ENCODE measurements at regions not wholly inside any gene's neighbourhood (a gene's known extent, or its start where the extent isn't known, plus 50 kb on each side); places are given as distances from the start of the nearest gene placed in this dataset.

GRCh38 chr6:163739966-163740365 lies 325.4 kb downstream of the QKI start:
- Histone ChIP-seq H3K27me3 (no peaks in the 10 kb centered on the region), H3K27ac (no peak overlapping the region), H3K4me3 (no peak overlapping the region), H3K36me3 (no peaks in the 10 kb centered on the region), H3K4me1 (no peaks in the 10 kb centered on the region), H3K9me3 (no peaks in the 10 kb centered on the region)
- DNase-seq (no peak), ATAC-seq (no peak)
- TF ChIP-seq, protein P1, sequence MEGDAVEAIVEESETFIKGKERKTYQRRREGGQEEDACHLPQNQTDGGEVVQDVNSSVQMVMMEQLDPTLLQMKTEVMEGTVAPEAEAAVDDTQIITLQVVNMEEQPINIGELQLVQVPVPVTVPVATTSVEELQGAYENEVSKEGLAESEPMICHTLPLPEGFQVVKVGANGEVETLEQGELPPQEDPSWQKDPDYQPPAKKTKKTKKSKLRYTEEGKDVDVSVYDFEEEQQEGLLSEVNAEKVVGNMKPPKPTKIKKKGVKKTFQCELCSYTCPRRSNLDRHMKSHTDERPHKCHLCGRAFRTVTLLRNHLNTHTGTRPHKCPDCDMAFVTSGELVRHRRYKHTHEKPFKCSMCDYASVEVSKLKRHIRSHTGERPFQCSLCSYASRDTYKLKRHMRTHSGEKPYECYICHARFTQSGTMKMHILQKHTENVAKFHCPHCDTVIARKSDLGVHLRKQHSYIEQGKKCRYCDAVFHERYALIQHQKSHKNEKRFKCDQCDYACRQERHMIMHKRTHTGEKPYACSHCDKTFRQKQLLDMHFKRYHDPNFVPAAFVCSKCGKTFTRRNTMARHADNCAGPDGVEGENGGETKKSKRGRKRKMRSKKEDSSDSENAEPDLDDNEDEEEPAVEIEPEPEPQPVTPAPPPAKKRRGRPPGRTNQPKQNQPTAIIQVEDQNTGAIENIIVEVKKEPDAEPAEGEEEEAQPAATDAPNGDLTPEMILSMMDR (IDR thresholded peaks at IDR 0.05) = no peak
- intact Hi-C loops (cut with DNase I) = no loop called here

DNA sequence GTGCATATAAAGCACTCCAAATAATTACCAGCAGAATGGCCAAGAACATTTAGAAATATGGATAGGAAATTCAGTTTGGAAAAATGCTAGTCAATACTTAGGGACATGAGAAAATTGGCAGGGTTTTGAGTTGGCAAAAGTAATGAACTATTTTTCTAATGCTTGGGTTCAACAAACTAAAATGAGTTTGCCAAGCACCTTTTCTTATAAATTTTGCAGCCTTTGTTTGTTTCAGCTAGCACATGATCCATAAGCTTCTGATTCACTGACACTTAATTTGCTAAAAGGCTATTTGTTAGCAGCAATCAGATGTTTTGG lies 324.8 kb downstream of the QKI start:
- Histone ChIP-seq H3K27ac (no peak overlapping the region), H3K36me3 (no peaks in the 10 kb centered on the region), H3K9me3 (no peaks in the 10 kb centered on the region), H3K4me1 (no peaks in the 10 kb centered on the region), H3K27me3 (no peaks in the 10 kb centered on the region), H3K4me3 (no peak overlapping the region)
- ATAC-seq (no peak), DNase-seq (peak in 1 of 4 donors; percentile 23)
- TF ChIP-seq, protein P1 (IDR thresholded peaks at IDR 0.05) = no peak
- intact Hi-C loops (cut with DNase I) = no loop called here

DNA sequence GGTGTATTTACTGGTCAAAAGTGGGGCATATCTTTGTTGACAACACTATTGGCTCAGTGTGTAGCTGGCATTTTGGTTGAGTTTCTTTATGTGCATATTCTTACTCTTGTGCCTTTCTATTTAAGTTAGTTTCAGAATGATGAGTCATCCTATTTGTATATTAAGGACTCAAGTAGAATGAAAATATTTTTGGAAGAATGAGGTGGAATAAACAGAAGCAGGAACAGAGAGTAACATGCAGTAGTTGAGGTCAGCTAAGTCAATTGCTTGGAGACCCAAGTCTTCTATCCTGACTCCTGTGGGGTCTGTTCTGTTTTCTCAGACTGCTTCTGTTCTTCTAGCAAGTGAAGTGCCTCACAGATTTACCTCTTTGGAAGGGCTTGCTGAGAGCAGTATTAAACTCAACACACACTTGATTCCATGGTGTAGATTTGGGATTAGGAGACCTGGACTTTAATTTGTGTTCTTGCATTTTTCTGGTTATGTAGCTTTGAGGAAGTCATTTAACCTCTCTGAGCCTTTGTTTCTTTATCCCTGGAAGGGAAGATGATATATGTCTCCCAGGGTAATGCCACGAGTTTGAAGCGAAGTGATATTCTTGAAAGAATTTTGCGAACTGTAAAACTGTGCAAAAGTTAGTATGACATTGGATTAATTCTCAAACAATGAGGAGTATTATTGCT lies 324.3 kb downstream of the QKI start:
- no peak overlapping the region for H3K4me3 ChIP-seq
- DNase-seq (no peak), ATAC-seq (peak; percentile 33)
- no peaks in the 10 kb centered on the region for H3K27me3 ChIP-seq
- no peaks in the 10 kb centered on the region for H3K4me1 ChIP-seq
- no peak overlapping the region for H3K27ac ChIP-seq
- H3K36me3 ChIP-seq = no peaks in the 10 kb centered on the region
- no peaks in the 10 kb centered on the region for H3K9me3 ChIP-seq
- TF ChIP-seq, protein P1 (IDR thresholded peaks at IDR 0.05) = no peak
- intact Hi-C loops (cut with DNase I) = no loop called here

DNA sequence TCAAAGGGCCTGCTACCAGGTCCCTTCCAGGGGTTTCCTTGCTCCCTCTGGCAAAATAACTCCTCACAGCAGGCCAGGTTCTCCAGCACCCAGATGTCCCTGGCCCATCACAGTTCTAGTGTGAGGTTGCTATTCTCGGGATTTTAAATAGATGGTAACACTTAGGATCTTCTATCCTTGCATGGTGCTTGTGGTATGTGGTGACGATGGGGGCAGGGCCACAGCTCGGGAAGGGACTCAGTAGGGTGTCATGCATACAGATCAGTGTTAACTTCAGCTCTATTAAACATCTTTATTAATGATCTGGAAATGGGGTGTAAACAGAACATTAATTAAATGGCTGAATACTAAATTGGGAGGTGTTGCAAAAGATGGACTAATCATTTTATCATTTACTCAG lies 323.8 kb downstream of the QKI start:
- TF ChIP-seq, protein P1 (IDR thresholded peaks at IDR 0.05) = no peak
- intact Hi-C loops (cut with DNase I) = no loop called here
- H3K27ac ChIP-seq = no peak overlapping the region
- DNase-seq (no peak), ATAC-seq (no peak)
- no peak overlapping the region for H3K4me3 ChIP-seq
- no peaks in the 10 kb centered on the region for H3K27me3 ChIP-seq
- H3K4me1 ChIP-seq = no peaks in the 10 kb centered on the region
- no peaks in the 10 kb centered on the region for H3K9me3 ChIP-seq
- no peaks in the 10 kb centered on the region for H3K36me3 ChIP-seq

GRCh38 chr6:163735076-163735475 lies 320.6 kb downstream of the QKI start:
- DNase-seq = no peak
- TF ChIP-seq, protein P1 (IDR thresholded peaks at IDR 0.05) = no peak
- H3K4me3 ChIP-seq = no peak overlapping the region
- H3K36me3 ChIP-seq = no peaks in the 10 kb centered on the region
- ATAC-seq = no peak
- no peaks in the 10 kb centered on the region for H3K4me1 ChIP-seq
- intact Hi-C loops (cut with DNase I) = no loop called here
- H3K9me3 ChIP-seq = no peaks in the 10 kb centered on the region
- H3K27ac ChIP-seq = no peak overlapping the region
- H3K27me3 ChIP-seq = no peaks in the 10 kb centered on the region
